ENCODE measurements at regions not wholly inside any gene's neighbourhood (a gene's known extent, or its start where the extent isn't known, plus 50 kb on each side); places are given as distances from the start of the nearest gene placed in this dataset.

- TF ChIP-seq JUN (IDR thresholded peaks at IDR 0.05) (no peak), HOXA7 (CRISPR knock-in tag; IDR thresholded peaks at IDR 0.05) (no peak), CBX8 (IDR thresholded peaks at IDR 0.05) (no peak), ZC3H11A (IDR thresholded peaks at IDR 0.05) (no peak), CTCF (IDR thresholded peaks at IDR 0.05) (no peak), BHLHE40 (IDR thresholded peaks at IDR 0.05; ENCODE audit: low read depth, low read length) (no peak), HMGXB4 (CRISPR knock-in tag; IDR thresholded peaks at IDR 0.05; ENCODE audit: borderline replicate concordance) (no peak), MAZ (IDR thresholded peaks at IDR 0.05; ENCODE audit: borderline replicate concordance, low read depth, low read length) (no peak), POLR2A (IDR thresholded peaks at IDR 0.05; ENCODE audit: low read length) (no peak), REST (IDR thresholded peaks at IDR 0.05) (no peak), JUNB (IDR thresholded peaks at IDR 0.05) (no peak)
Measured at GRCh38 chr11:80214413-80214812, 773.6 kb upstream of the TENM4 start.
